ENCODE measurements at regions not wholly inside any gene's neighbourhood (a gene's known extent, or its start where the extent isn't known, plus 50 kb on each side); places are given as distances from the start of the nearest gene placed in this dataset.

- Histone ChIP-seq H3K27ac (no peak overlapping the region), H3K27me3 (replicated peaks; ENCODE audit: insufficient read depth) (no peaks in the 10 kb centered on the region), H3K9me3 (no peaks in the 10 kb centered on the region), H3K4me1 (replicated peaks) (no peaks in the 10 kb centered on the region), H3K36me3 (no peaks in the 10 kb centered on the region), H3K4me3 (no peak overlapping the region)
- 97% methylated on average over 1 of the region's 1 CpG for WGBS
- intact Hi-C loops (cut with DNase I) = no loop called here
- TF ChIP-seq POLR2AphosphoS5 (IDR thresholded peaks at IDR 0.05) (no peak), POLR2A (IDR thresholded peaks at IDR 0.05) (no peak), CTCF (IDR thresholded peaks at IDR 0.05) (no peak)
- no peak for DNase-seq (ENCODE audit: low spot score)
Measured at GRCh38 chr3:182629521-182629920, 163.8 kb upstream of the ATP11B start.

- Histone ChIP-seq H3K4me1 (replicated peaks) (no peaks in the 10 kb centered on the region), H3K27ac (no peak overlapping the region), H3K4me3 (no peak overlapping the region), H3K9me3 (no peaks in the 10 kb centered on the region), H3K36me3 (no peaks in the 10 kb centered on the region), H3K27me3 (replicated peaks; ENCODE audit: insufficient read depth) (no peaks in the 10 kb centered on the region)
- intact Hi-C loops (cut with DNase I) = no loop called here
- no peak for DNase-seq (ENCODE audit: low spot score)
- TF ChIP-seq POLR2AphosphoS5 (IDR thresholded peaks at IDR 0.05) (no peak), POLR2A (IDR thresholded peaks at IDR 0.05) (no peak), CTCF (IDR thresholded peaks at IDR 0.05) (no peak)
- WGBS = 77% methylated on average over 6 of the region's 6 CpGs
Measured at GRCh38 chr3:182631183-182632076, 161.9 kb upstream of the ATP11B start.

- TF ChIP-seq CTCF (IDR thresholded peaks at IDR 0.05) (no peak), POLR2AphosphoS5 (IDR thresholded peaks at IDR 0.05) (no peak), POLR2A (IDR thresholded peaks at IDR 0.05) (no peak)
- intact Hi-C loops (cut with DNase I) = no loop called here
- WGBS = 96% methylated on average over 4 of the region's 4 CpGs
- Histone ChIP-seq H3K27me3 (replicated peaks; ENCODE audit: insufficient read depth) (no peaks in the 10 kb centered on the region), H3K36me3 (no peaks in the 10 kb centered on the region), H3K9me3 (no peaks in the 10 kb centered on the region), H3K4me3 (no peak overlapping the region), H3K4me1 (replicated peaks) (no peaks in the 10 kb centered on the region), H3K27ac (no peak overlapping the region)
- DNase-seq (ENCODE audit: low spot score) = no peak
Measured at GRCh38 chr3:182632077-182632393, 161.3 kb upstream of the ATP11B start.

- Histone ChIP-seq H3K4me3 (no peak overlapping the region), H3K4me1 (replicated peaks) (no peaks in the 10 kb centered on the region), H3K9me3 (no peaks in the 10 kb centered on the region), H3K27ac (no peak overlapping the region), H3K27me3 (replicated peaks; ENCODE audit: insufficient read depth) (no peaks in the 10 kb centered on the region), H3K36me3 (no peaks in the 10 kb centered on the region)
- no peak for DNase-seq (ENCODE audit: low spot score)
- 50% methylated on average over 7 of the region's 7 CpGs for WGBS
- no peak for TF ChIP-seq POLR2AphosphoS5 (IDR thresholded peaks at IDR 0.05)
- no peak for TF ChIP-seq CTCF (IDR thresholded peaks at IDR 0.05)
- no peak for TF ChIP-seq POLR2A (IDR thresholded peaks at IDR 0.05)
- intact Hi-C loops (cut with DNase I) = no loop called here
Measured at GRCh38 chr3:182633186-182633585, 160.1 kb upstream of the ATP11B start.

- Histone ChIP-seq H3K27me3 (replicated peaks; ENCODE audit: insufficient read depth) (no peaks in the 10 kb centered on the region), H3K36me3 (no peaks in the 10 kb centered on the region), H3K4me1 (replicated peaks) (no peaks in the 10 kb centered on the region), H3K9me3 (no peaks in the 10 kb centered on the region), H3K27ac (no peak overlapping the region), H3K4me3 (no peak overlapping the region)
- DNase-seq (ENCODE audit: low spot score) = no peak
- WGBS = 86% methylated on average over 1 of the region's 1 CpG
- intact Hi-C loops (cut with DNase I) = no loop called here
- no peak for TF ChIP-seq POLR2A (IDR thresholded peaks at IDR 0.05)
- TF ChIP-seq POLR2AphosphoS5 (IDR thresholded peaks at IDR 0.05) = no peak
- TF ChIP-seq CTCF (IDR thresholded peaks at IDR 0.05) = no peak
Measured at GRCh38 chr3:182636646-182637045, 156.7 kb upstream of the ATP11B start.

Data from prostate gland (tissue), 2 donors.